Effector CD8-positive, alpha-beta T cell (primary cell): ENCODE measurements at regions not wholly inside any gene's neighbourhood (a gene's known extent, or its start where the extent isn't known, plus 50 kb on each side); places are given as distances from the start of the nearest gene placed in this dataset.
"Not testable (repeated sequence)": the region's sequence is repeated elsewhere in the genome, so short reads cannot be mapped to it uniquely, and the experiment has no call there.

Experiments
- DNase-seq: peaks from one replicate; lab custom pipeline; 2025; lab: John Stamatoyannopoulos, UW

GRCh38 chr1:101122452-101123166, 97.0 kb upstream of the DPH5 start:
- no peak for DNase-seq

GRCh38 chr1:101121975-101122374, 96.4 kb upstream of the DPH5 start:
- no peak for DNase-seq

- DNase-seq = no peak
Observed at GRCh38 chr1:101121504-101121903, 95.9 kb upstream of the DPH5 start.

DNA sequence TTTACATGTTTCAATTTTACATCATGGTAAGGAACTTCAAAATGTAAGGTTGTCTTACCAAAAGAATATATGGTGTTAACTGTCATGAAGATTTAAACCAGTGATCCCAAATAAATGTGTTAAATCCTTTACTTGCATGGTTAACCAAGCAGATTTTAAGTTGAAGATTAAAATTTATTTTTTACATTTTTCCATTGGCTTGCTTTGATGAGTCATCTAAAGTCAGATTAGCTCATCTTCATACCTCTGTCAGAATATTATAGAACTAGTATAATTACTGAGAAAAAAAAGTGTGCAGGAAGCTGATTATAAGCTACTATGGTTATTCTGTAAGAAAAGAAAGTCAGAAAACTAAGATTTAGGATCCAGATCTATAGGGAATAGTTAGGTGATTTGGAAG, 95.3 kb upstream of the DPH5 start:
- DNase-seq = no peak

DNA sequence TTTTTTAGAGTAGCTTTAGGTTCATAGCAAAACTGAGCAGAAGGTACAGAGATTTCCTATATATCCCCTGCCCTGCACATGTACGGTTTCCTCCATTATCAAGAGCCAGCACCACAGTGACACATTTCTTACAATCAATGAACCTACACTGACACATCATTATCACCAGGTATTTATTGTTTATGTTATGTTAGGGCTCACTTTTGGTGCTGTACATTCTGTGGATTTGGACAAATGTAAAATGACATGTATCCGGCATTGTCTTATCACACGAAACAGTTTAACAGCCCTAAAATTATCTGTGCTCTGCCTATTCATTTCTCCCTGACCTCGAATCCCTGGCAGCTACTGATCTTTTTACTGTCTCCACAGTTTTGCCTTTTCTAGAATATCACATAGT, 93.7 kb upstream of the DPH5 start:
- DNase-seq = no peak

- DNase-seq = no peak
Observed at GRCh38 chr1:101116006-101116405, 90.4 kb upstream of the DPH5 start.

- no peak for DNase-seq
Observed at GRCh38 chr1:101115112-101115511, 89.5 kb upstream of the DPH5 start.

GRCh38 chr1:101114128-101114527, 88.5 kb upstream of the DPH5 start:
- not testable (repeated sequence) for DNase-seq

DNA sequence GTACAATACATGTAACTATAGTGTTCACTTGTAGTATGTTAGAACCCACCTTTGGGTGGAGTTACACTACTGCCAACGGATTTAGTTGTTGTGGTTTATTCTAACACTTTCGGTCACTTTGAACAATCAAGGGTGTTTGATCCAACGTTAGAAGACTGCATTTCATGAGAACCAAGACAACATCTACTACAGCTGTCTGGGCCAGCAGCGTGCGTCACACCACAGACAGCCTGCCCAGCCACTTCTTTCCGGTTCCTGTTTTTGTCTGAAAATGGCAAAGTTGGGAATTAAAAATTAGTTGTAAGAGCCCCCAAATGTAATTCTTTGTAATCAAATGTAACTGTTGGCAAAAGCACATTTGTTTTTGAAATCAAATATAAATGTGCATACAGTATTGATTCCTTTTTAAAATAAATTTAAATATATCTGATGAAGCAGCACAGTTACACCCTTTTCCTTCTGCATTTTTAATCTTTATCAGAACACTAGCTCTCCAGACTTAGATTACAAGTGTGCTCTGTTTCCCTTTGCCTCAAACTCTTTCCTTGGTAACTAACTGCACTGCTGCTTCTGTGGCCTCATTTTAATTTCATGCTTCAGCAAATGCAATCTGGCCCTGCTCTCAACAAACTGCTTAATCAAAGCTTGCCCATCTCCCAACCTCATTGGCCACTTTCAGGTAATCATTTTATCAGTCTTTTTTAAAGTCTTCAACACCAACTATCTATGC, 86.6 kb upstream of the DPH5 start:
- DNase-seq = peak; percentile 55

DNA sequence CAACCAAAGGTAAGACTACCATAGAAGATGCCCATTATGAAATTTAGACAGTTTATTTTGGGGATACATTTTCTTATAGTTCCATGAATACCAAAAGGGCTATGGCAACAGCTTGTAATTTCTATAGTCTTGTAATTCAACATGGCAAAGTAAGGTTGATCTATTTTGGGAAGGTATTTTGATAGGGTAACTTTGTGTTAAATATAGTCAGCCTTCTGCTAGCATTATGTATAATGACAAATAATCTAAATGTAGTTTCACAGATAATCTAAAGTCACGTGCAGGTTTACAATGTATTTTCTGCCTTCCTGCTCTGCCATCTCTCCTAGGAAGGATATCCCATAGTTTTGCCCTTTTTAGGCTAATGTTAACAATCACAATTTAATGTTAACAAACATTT, 85.9 kb upstream of the DPH5 start:
- no peak for DNase-seq

GRCh38 chr1:101109791-101110190, 84.2 kb upstream of the DPH5 start:
- DNase-seq = no peak

- no peak for DNase-seq
Observed at GRCh38 chr1:101108111-101108500, 82.5 kb upstream of the DPH5 start.

- DNase-seq = no peak
Observed at GRCh38 chr1:101107496-101108110, 82.0 kb upstream of the DPH5 start.

DNA sequence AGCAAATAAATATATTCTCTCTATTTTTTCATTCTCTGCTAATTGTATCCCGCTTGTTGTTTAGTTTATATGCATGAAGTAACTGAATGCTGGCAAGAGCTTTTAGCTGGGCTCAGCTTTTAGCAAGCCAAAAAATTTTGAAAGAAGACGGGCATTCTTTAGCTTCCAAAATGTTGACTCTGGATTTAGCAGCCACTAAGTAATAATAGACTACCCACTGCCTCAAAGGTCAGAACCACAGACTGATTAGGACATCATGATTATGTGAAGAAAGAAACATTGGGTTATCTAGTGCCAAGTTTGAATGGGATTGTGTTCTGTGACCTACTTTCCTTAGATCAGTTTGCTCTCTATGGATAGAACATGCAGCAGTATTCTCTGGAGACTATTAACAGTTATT, 80.3 kb upstream of the DPH5 start:
- DNase-seq = no peak

DNA sequence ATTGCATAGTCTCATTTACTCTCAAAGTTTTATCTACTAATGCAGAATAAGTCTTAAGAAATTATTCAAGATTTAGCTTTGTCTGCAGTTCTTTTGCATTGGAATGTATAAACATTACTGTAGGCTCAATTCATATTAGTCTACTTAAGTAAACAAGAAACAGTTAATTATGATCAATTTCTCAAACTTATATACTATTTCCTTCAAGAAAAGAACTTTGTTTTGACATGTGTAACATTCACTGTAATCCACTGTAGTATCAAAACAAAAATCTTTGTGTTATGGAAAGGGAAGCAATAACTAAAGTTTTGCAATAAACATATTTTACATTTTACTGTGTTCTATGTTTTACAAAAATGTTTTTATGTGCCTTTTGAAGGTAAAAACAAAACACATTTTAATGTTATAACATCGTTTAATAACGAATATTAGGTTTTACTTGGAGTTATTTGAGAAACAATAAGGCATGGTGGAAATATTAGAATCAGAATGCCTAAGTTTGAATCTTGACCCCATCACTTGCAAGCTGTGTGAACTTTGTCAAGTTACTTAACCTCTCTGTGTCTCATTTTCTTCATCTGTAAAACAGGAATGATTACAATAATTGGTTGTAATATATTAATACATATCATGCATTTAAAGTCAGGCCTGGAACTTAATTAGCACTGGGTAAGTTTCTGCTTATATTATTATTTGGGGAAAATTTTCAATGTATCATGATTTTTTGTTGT, 77.0 kb upstream of the DPH5 start:
- DNase-seq = no peak

- DNase-seq = no peak
Observed at GRCh38 chr1:101101360-101101759, 75.8 kb upstream of the DPH5 start.

GRCh38 chr1:101100674-101101073, 75.1 kb upstream of the DPH5 start:
- DNase-seq = no peak

- no peak for DNase-seq
Observed at GRCh38 chr1:101098907-101099306, 73.3 kb upstream of the DPH5 start.

DNA sequence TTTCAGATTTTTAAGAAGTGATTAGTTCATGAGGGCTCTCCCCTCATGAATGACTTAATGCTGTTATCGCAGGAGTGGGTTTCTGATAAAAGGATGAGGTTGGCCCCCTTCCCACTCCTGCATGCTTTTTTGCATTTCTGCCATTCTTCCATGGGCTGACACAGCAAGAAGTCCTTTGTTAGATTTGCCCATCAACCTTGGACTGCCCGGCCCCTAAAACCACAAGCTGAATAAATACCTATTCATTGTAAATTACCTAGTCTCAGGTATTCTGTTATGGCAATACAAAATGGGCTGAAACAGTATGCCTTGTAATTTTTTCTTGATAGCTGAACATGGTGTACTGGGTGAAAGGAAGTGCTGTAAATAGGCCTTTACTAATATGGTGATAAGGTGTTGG, 72.7 kb upstream of the DPH5 start:
- no peak for DNase-seq

GRCh38 chr1:101089613-101090338, 64.2 kb upstream of the DPH5 start:
- no peak for DNase-seq

GRCh38 chr1:101088431-101088830, 62.8 kb upstream of the DPH5 start:
- no peak for DNase-seq

DNA sequence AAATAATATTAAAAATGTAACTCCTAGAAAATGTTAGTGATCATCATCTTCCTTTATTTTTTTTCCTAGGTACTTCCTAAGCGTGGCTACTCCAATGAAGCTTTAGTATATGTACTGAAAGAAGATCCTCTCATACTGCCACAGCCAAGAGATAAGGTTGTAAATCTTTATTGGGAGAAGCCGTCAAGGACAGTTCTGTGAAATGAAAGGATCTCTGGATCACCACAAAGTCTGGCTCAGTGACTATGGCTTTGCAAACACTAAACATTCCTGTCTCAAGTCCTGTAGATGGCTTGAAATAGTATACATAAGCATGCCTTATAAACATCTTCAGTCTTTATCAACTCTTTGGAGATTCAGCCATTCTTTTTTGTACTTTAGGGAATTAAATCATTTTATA, 61.2 kb upstream of the DPH5 start:
- DNase-seq = no peak
